AG04449 (cell line): ENCODE measurements at regions not wholly inside any gene's neighbourhood (a gene's known extent, or its start where the extent isn't known, plus 50 kb on each side); places are given as distances from the start of the nearest gene placed in this dataset.

Experiments
- CTCF ChIA-PET: fragments of 350-600 bp; formaldehyde crosslinking; extraction: SDS; loops from one replicate; lab custom pipeline; 2021; ENCODE audit warnings: antibody characterized with exemption; lab: Yijun Ruan, JAX
- POLR2A ChIA-PET: fragments of 400-600, 350-600 bp; formaldehyde crosslinking; extraction: SDS; loops from one replicate; lab custom pipeline; 2020; ENCODE audit warnings: antibody characterized with exemption, inconsistent platforms; lab: Yijun Ruan, JAX
- DNase-seq: peaks from one replicate; pipeline ENCODE4 v3.0.0-alpha.2; 2010; ENCODE audit warnings: low read depth, low spot score
- H3K4me3 ChIP-seq: 2 replicates; pipeline ENCODE4 v1.5.1; 2011; ENCODE audit warnings: low read depth, mild to moderate bottlenecking, control low read depth, low read length
- CTCF ChIP-seq: IDR thresholded peaks from one replicate; pipeline ENCODE4 v1.5.1; 2011; ENCODE audit warnings: mild to moderate bottlenecking, moderate library complexity, low read length, control low read depth, inconsistent platforms; ENCODE audit not compliant: insufficient read depth; ENCODE audit errors: missing control alignments

- no peak for TF ChIP-seq CTCF
- POLR2A ChIA-PET = interaction anchor here (0.5 to 2.7 kb wide), 15 partner anchors 8 to 370 kb away, joined by 3 to 12 read pairs (median 4); partner anchors contain the start of gene IRF2BP2
- CTCF ChIA-PET = interaction anchor here (0.7 to 1.6 kb wide), 8 partner anchors 9 to 483 kb away, joined by 3 to 7 read pairs (median 4); no protein-coding TSS in a partner anchor
- peak; percentile 97 for DNase-seq
- no peak overlapping the region for H3K4me3 ChIP-seq
Observed at GRCh38 chr1:234970731-234971476, 157.7 kb downstream of the TOMM20 start.

GRCh38 chr1:234970401-234970730, 158.3 kb downstream of the TOMM20 start:
- peak; percentile 93 for DNase-seq
- CTCF ChIA-PET = interaction anchor here (0.7 to 1.6 kb wide), 8 partner anchors 10 to 483 kb away, joined by 3 to 7 read pairs (median 4); no protein-coding TSS in a partner anchor
- no peak overlapping the region for H3K4me3 ChIP-seq
- POLR2A ChIA-PET = interaction anchor here (0.6 to 2.7 kb wide), 13 partner anchors 8 to 370 kb away, joined by 3 to 12 read pairs (median 4); partner anchors contain the start of gene IRF2BP2
- no peak for TF ChIP-seq CTCF

- DNase-seq = no peak
- peak; percentile 0 for TF ChIP-seq CTCF
- POLR2A ChIA-PET = interaction anchor here (0.7 to 2.7 kb wide), 10 partner anchors 7 to 369 kb away, joined by 3 to 12 read pairs (median 6); partner anchors contain the start of gene IRF2BP2
- CTCF ChIA-PET = interaction anchor here (1.0 to 1.6 kb wide), 9 partner anchors 10 to 482 kb away, joined by 3 to 7 read pairs (median 4); no protein-coding TSS in a partner anchor
- peak overlapping the region; percentile 42 for H3K4me3 ChIP-seq
Observed at GRCh38 chr1:234969581-234970400, 158.8 kb downstream of the TOMM20 start.

- TF ChIP-seq CTCF = no peak
- ChIA-PET CTCF (interaction anchor here (1.0 to 1.2 kb wide), 2 partner anchors 112 to 465 kb away, joined by 3 to 4 read pairs; no protein-coding TSS in a partner anchor), POLR2A (interaction anchor here (2.3 to 2.7 kb wide), 2 partner anchors 12 to 368 kb away, joined by 6 to 9 read pairs; no protein-coding TSS in a partner anchor)
- no peak overlapping the region for H3K4me3 ChIP-seq
- no peak for DNase-seq
Observed at GRCh38 chr1:234969011-234969441, 159.6 kb downstream of the TOMM20 start.

GRCh38 chr1:234968451-234968850, 160.2 kb downstream of the TOMM20 start:
- no peak overlapping the region for H3K4me3 ChIP-seq
- DNase-seq = no peak
- CTCF ChIA-PET = no interaction called here
- TF ChIP-seq CTCF = no peak
- POLR2A ChIA-PET = no interaction called here
